IgD-negative memory B cell (primary cell): ENCODE measurements at regions not wholly inside any gene's neighbourhood (a gene's known extent, or its start where the extent isn't known, plus 50 kb on each side); places are given as distances from the start of the nearest gene placed in this dataset.

ENCODE experiments used
- H3K27ac Mint-ChIP-seq, 3 donors: one replicate each; pipeline ENCODE4 v1.8.0; 2020 to 2022; ENCODE audit warnings: mild to moderate bottlenecking in 3 of 3, mixed read lengths in 3 of 3, moderate library complexity in 1 of 3
- H3K27me3 Mint-ChIP-seq: one replicate; pipeline ENCODE4 v1.8.0; 2021; ENCODE audit warnings: mixed read lengths
- H3K36me3 Mint-ChIP-seq: one replicate; pipeline ENCODE4 v1.8.0; 2020; ENCODE audit warnings: mild to moderate bottlenecking, mixed read lengths
- H3K4me1 Mint-ChIP-seq, 3 donors: one replicate each; pipeline ENCODE4 v1.8.0; 2020 to 2022; ENCODE audit warnings: mixed read lengths in 3 of 3, mild to moderate bottlenecking in 1 of 3
- H3K4me3 Mint-ChIP-seq, 4 donors: one replicate each; pipeline ENCODE4 v1.8.0; 2020 to 2022; ENCODE audit warnings: mild to moderate bottlenecking in 4 of 4, mixed read lengths in 4 of 4, moderate library complexity in 3 of 4
- H3K9me3 Mint-ChIP-seq, 3 donors: one replicate each; pipeline ENCODE4 v1.8.0; 2020 to 2021; ENCODE audit warnings: mixed read lengths in 3 of 3, mild to moderate bottlenecking in 1 of 3

DNA sequence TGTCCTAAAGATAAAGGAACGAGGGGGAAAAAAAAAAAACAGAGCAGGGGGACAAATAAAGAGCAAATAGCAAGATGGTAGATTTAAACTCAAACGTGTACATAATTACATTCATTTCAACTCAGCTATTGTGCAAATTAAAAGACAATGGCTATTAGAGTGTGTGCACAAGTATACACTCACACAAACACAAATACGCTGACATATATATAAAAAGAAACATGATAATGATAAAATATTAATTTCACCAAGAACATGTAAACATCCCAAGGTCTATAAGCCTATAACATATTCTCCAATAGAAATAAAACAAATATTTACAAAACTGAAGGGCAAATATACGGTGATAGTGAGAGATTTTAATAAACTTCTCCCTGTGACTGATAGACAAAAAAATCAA, 1354.9 kb upstream of the GJE1 start:
- Mint-ChIP-seq H3K27ac (no peak overlapping the region), H3K4me3 (no peak overlapping the region), H3K36me3 (no peaks in the 10 kb centered on the region), H3K4me1 (no peaks in the 10 kb centered on the region), H3K27me3 (no peaks in the 10 kb centered on the region), H3K9me3 (no peaks in the 10 kb centered on the region)

DNA sequence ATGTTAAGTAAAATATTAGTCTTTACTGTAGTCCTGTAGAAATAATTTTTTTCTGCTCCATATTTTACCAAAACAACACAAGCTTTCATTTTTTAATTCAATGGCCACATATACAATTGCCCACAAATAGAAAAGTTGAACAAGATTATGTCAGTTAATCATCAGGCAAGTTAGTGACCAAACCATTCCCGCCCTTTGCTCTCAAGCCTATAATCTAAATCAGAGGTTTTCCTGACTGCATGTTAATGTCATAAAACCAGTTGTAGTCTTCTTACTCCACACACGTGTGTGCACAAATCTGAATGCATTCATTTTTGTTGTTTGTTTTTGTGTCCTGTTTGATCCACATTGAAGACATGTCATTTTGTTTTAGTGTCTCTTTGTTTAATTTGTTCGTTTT, 1357.7 kb upstream of the GJE1 start:
- Mint-ChIP-seq H3K9me3 (peaks cover 0 to 9% (median 2%) of the 10 kb centered on the region in 3 donors), H3K27me3 (no peaks in the 10 kb centered on the region), H3K27ac (no peak overlapping the region), H3K36me3 (no peaks in the 10 kb centered on the region), H3K4me1 (no peaks in the 10 kb centered on the region), H3K4me3 (no peak overlapping the region)

DNA sequence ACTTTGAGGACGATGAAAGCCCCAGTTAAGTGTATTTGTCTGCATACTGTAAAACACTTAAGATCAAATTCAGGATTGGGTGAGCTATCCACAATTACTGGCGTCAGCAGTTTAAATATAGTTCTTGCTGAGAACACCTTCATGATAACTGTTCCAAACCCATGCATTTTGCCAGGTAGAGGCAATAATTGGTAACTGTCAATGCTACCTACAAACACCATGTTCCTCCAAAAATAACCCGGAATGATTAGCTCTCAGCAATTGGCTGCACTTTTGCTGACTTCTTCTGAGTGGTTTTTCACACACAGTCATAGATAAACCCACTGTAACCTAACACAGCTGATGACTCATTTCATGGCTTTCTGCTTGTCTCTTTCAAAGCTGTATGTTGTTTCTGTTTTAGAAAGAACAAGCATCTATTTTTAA, 1358.6 kb upstream of the GJE1 start:
- Mint-ChIP-seq H3K4me3 (no peak overlapping the region), H3K27ac (no peak overlapping the region), H3K9me3 (peaks cover 0 to 9% (median 2%) of the 10 kb centered on the region in 3 donors)

DNA sequence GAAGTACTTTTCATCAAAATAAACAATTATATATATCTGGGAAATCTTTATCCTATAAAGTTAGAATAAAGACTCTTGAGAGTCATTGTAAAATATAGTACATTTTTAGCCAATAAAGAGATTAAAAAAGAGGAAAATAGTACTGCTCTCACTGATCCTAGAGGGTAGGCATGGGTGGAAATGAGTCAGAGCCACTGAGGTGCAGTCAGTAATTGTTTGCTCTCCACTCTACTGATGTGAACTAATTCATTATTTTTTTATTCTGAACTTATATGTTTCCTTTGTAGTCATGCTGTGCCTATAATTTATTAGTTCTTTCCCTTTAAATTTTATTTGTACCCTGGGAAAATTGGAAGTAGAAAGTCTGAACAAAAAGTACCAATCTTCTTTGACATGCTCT, 1359.4 kb upstream of the GJE1 start:
- peaks cover under 1 to 10% (median 3%) of the 10 kb centered on the region in 3 donors for H3K9me3 Mint-ChIP-seq
- H3K27me3 Mint-ChIP-seq = no peaks in the 10 kb centered on the region
- no peaks in the 10 kb centered on the region for H3K4me1 Mint-ChIP-seq
- no peaks in the 10 kb centered on the region for H3K36me3 Mint-ChIP-seq
- no peak overlapping the region for H3K27ac Mint-ChIP-seq
- H3K4me3 Mint-ChIP-seq = no peak overlapping the region

More for the DNA sequence above, 1358.6 kb upstream of the GJE1 start:
- Mint-ChIP-seq H3K4me1 (no peaks in the 10 kb centered on the region), H3K36me3 (no peaks in the 10 kb centered on the region), H3K27me3 (no peaks in the 10 kb centered on the region)

- Mint-ChIP-seq H3K4me1 (no peaks in the 10 kb centered on the region), H3K36me3 (no peaks in the 10 kb centered on the region), H3K27ac (no peak overlapping the region), H3K27me3 (no peaks in the 10 kb centered on the region), H3K4me3 (no peak overlapping the region), H3K9me3 (peaks cover 3 to 16% (median 5%) of the 10 kb centered on the region in 3 donors)
These were observed 1360.1 kb upstream of the GJE1 start for GRCh38 chr6:140772576-140772975.

DNA sequence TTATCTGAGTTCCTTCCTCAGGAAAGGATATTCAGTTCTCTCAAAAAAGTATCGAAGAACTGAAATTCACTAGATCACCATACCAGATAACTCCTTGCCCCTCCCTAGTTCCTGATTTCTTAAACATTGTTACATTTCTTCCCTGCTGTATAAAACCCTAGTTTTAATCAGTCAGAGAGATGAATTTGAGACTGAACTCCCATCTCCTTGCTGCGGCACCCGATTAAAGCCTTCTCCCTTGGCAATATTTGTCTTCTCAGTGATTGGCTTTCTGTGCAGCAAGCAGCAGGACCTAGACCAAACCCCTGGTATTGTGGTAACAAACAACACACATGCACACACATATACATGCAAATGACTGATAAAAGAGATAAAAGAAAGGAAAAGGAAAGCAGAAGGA, 1364.6 kb upstream of the GJE1 start:
- Mint-ChIP-seq H3K27ac (no peak overlapping the region), H3K27me3 (no peaks in the 10 kb centered on the region), H3K4me1 (no peaks in the 10 kb centered on the region), H3K4me3 (no peak overlapping the region), H3K9me3 (peaks cover 3 to 18% (median 6%) of the 10 kb centered on the region in 3 donors), H3K36me3 (no peaks in the 10 kb centered on the region)

DNA sequence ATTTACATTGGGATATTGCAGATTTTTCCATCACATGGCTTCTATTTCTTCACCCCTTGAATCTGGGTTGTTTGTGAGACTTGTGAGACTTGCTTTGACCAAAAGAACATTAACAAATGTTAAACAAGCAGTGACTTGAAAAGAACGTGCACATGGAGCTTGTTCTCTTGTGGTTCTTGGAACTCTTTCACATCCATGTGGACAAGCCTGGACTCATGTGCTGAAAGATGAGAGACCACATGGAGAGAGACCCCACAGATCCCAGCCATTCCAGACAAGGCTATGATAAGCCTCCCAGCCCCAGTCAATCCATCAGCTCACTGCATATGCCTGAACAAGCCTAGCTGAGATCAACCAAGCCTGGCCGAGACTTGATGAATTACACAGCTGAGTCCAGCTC, 1365.7 kb upstream of the GJE1 start:
- H3K27me3 Mint-ChIP-seq = no peaks in the 10 kb centered on the region
- H3K36me3 Mint-ChIP-seq = no peaks in the 10 kb centered on the region
- H3K9me3 Mint-ChIP-seq = peaks cover 3 to 18% (median 6%) of the 10 kb centered on the region in 3 donors
- no peaks in the 10 kb centered on the region for H3K4me1 Mint-ChIP-seq
- H3K4me3 Mint-ChIP-seq = no peak overlapping the region
- no peak overlapping the region for H3K27ac Mint-ChIP-seq

GRCh38 chr6:140758169-140758877, 1374.4 kb upstream of the GJE1 start:
- no peaks in the 10 kb centered on the region for H3K4me1 Mint-ChIP-seq
- no peak overlapping the region for H3K4me3 Mint-ChIP-seq
- H3K27me3 Mint-ChIP-seq = no peaks in the 10 kb centered on the region
- no peak overlapping the region for H3K27ac Mint-ChIP-seq
- no peaks in the 10 kb centered on the region for H3K9me3 Mint-ChIP-seq
- H3K36me3 Mint-ChIP-seq = peaks cover 1% of the 10 kb centered on the region

- peaks cover 1% of the 10 kb centered on the region for H3K36me3 Mint-ChIP-seq
- no peak overlapping the region for H3K4me3 Mint-ChIP-seq
- H3K9me3 Mint-ChIP-seq = peaks cover 4 to 12% (median 9%) of the 10 kb centered on the region in 3 donors
These were observed 1377.8 kb upstream of the CITED2 start for GRCh38 chr6:140752234-140752633.

DNA sequence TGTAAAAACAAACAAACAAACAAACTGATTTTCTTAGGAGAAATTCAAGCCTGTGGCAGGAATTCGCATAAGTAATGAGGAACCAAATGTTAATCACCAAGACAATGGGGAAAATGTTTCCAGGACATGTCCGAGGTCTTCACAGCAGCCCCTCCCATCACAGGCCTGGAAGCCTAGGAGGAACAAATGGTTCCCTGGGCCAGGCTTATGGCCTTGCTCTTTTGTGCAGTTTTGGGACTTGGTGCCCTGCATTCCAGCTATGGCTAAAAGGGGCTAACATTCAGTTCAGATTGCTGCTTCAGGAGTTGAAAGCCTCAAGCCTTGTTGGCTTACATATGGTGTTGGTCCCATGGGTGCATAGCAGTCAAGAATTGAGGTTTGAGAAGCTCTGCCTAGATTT, 1372.7 kb upstream of the CITED2 start:
- Mint-ChIP-seq H3K4me1 (no peaks in the 10 kb centered on the region), H3K9me3 (peaks cover 4 to 14% (median 12%) of the 10 kb centered on the region in 3 donors), H3K36me3 (peaks cover 3% of the 10 kb centered on the region), H3K27ac (no peak overlapping the region), H3K4me3 (no peak overlapping the region), H3K27me3 (no peaks in the 10 kb centered on the region)

More at GRCh38 chr6:140752234-140752633, 1377.8 kb upstream of the CITED2 start:
- Mint-ChIP-seq H3K27ac (no peak overlapping the region), H3K4me1 (no peaks in the 10 kb centered on the region), H3K27me3 (no peaks in the 10 kb centered on the region)

- Mint-ChIP-seq H3K36me3 (peaks cover 3% of the 10 kb centered on the region), H3K27ac (no peak overlapping the region), H3K4me3 (no peak overlapping the region), H3K9me3 (peaks cover 4 to 11% (median 6%) of the 10 kb centered on the region in 3 donors), H3K4me1 (no peaks in the 10 kb centered on the region), H3K27me3 (no peaks in the 10 kb centered on the region)
These were observed 1370.3 kb upstream of the CITED2 start for GRCh38 chr6:140744659-140745320.

GRCh38 chr6:140736231-140736630, 1361.8 kb upstream of the CITED2 start:
- Mint-ChIP-seq H3K27me3 (no peaks in the 10 kb centered on the region), H3K9me3 (peaks cover 0 to 2% (median 0%) of the 10 kb centered on the region in 3 donors), H3K4me3 (no peak overlapping the region), H3K4me1 (no peaks in the 10 kb centered on the region), H3K27ac (no peak overlapping the region), H3K36me3 (no peaks in the 10 kb centered on the region)

DNA sequence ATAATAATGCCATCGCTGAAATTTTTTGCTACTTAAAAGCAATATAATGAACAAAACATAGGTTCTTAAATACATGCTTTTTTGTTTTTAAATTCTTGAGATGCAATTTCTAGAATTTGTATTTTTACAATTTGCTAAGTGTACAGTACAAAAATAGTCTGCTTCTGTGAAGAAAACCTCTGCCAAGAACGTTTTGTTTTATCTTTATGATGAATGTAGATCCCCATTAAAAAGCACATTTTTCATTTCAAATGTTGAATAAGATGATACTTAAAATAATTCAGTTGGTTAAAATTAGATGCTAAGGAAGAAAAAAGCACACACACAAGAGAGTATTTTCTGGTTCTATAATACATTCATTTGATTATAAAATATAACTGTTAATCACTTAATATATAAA, 1358.5 kb upstream of the CITED2 start:
- Mint-ChIP-seq H3K4me1 (peaks cover 0 to 1% (median 0%) of the 10 kb centered on the region in 3 donors), H3K27ac (no peak overlapping the region), H3K9me3 (peaks cover 0 to 2% (median 0%) of the 10 kb centered on the region in 3 donors), H3K36me3 (no peaks in the 10 kb centered on the region), H3K27me3 (no peaks in the 10 kb centered on the region), H3K4me3 (no peak overlapping the region)

- Mint-ChIP-seq H3K27ac (no peak overlapping the region), H3K9me3 (peaks cover 0 to 2% (median 0%) of the 10 kb centered on the region in 3 donors), H3K4me1 (peaks cover 0 to 1% (median 0%) of the 10 kb centered on the region in 3 donors), H3K27me3 (no peaks in the 10 kb centered on the region), H3K4me3 (no peak overlapping the region), H3K36me3 (no peaks in the 10 kb centered on the region)
These were observed 1357.7 kb upstream of the CITED2 start for GRCh38 chr6:140732155-140732554.

- no peak overlapping the region for H3K27ac Mint-ChIP-seq
- no peaks in the 10 kb centered on the region for H3K36me3 Mint-ChIP-seq
- H3K27me3 Mint-ChIP-seq = no peaks in the 10 kb centered on the region
- H3K9me3 Mint-ChIP-seq = peaks cover 0 to 2% (median 0%) of the 10 kb centered on the region in 3 donors
- peaks cover 0 to 1% (median 0%) of the 10 kb centered on the region in 3 donors for H3K4me1 Mint-ChIP-seq
- H3K4me3 Mint-ChIP-seq = no peak overlapping the region
These were observed 1357.3 kb upstream of the CITED2 start for GRCh38 chr6:140731741-140732140.

DNA sequence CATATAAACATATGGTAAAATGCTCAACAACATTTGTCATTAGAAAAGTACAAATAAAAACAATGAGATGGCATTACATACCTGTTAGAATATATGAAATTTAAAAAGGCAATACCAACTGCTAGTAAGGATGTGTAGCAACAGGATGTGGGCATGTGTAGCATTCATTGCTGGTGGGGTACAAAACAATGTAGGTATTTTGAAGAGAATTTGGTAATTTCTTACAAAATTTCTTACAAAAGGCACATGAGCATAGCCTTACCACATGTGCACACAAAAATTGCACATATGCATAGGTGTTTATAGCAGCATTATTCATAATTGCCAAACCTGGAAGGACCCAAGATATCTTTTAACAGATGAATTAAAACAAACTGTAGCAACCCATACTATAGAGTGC, 1355.1 kb upstream of the CITED2 start:
- Mint-ChIP-seq H3K27me3 (no peaks in the 10 kb centered on the region), H3K36me3 (no peaks in the 10 kb centered on the region)

More for the DNA sequence above, 1355.1 kb upstream of the CITED2 start:
- Mint-ChIP-seq H3K4me3 (no peak overlapping the region), H3K27ac (no peak overlapping the region), H3K9me3 (peaks cover 0 to 2% (median 0%) of the 10 kb centered on the region in 3 donors), H3K4me1 (peaks cover 0 to 2% (median 1%) of the 10 kb centered on the region in 3 donors)
